Lung (tissue), 11 donors: ENCODE measurements at regions not wholly inside any gene's neighbourhood (a gene's known extent, or its start where the extent isn't known, plus 50 kb on each side); places are given as distances from the start of the nearest gene placed in this dataset.

Experiments used
- ATAC-seq: fragments of 200-7000 bp; cut with Tn5 transposase; one replicate; pipeline ENCODE4 v1.9.1; 2020; ENCODE audit warnings: moderate number of reproducible peaks; ENCODE audit not compliant: insufficient read depth, low FRiP score
- DNase-seq, 3 donors: peaks; one replicate each; pipeline ENCODE4 v3.0.0-alpha.2; 2013 to 2017
- H3K27ac ChIP-seq, 2 donors: one replicate each; pipeline ENCODE4 v1.5.1; 2013; ENCODE audit warnings: mild to moderate bottlenecking in 2 of 2, moderate library complexity in 2 of 2, control low read depth in 1 of 2, inconsistent platforms in 1 of 2, low read depth in 1 of 2, low read length in 1 of 2
- H3K27me3 ChIP-seq, 3 donors: one replicate each; pipeline ENCODE4 v1.5.1; 2013; ENCODE audit warnings: low read length in 2 of 3; ENCODE audit not compliant: control insufficient read depth in 3 of 3, insufficient read depth in 3 of 3
- H3K36me3 ChIP-seq, 4 donors: one replicate each; pipeline ENCODE4 v1.5.1; 2013; ENCODE audit warnings: low read length in 4 of 4, mild to moderate bottlenecking in 1 of 4, moderate library complexity in 1 of 4; ENCODE audit not compliant: control insufficient read depth in 4 of 4, insufficient read depth in 4 of 4
- H3K4me1 ChIP-seq, 5 donors: one replicate each; pipeline ENCODE4 v1.5.1; 2013; ENCODE audit warnings: low read length in 5 of 5, mild to moderate bottlenecking in 2 of 5, moderate library complexity in 1 of 5; ENCODE audit not compliant: control insufficient read depth in 5 of 5, insufficient read depth in 5 of 5
- H3K4me3 ChIP-seq: one replicate; pipeline ENCODE4 v1.5.1; 2013; ENCODE audit warnings: mild to moderate bottlenecking, control low read depth, moderate library complexity
- H3K9ac ChIP-seq, 2 donors: one replicate each; pipeline ENCODE4 v1.5.1; 2013; ENCODE audit warnings: low read length in 2 of 2, control low read depth in 1 of 2; ENCODE audit not compliant: insufficient read depth in 1 of 2
- H3K9me3 ChIP-seq, 4 donors: one replicate each; pipeline ENCODE4 v1.5.1; 2013; ENCODE audit warnings: low read length in 3 of 4, mild to moderate bottlenecking in 1 of 4, moderate library complexity in 1 of 4; ENCODE audit not compliant: control insufficient read depth in 4 of 4, insufficient read depth in 3 of 4
- WGBS, 2 donors: extraction: QIAGEN DNeasy Blood & Tissue Kit; methylation state at CpG; one replicate each; pipeline ENCODE4 v1.1.7; 2013; 5-methylcytosine and 5-hydroxymethylcytosine counted together
- TF ChIP-seq, protein P1 (sequence below): IDR thresholded peaks from 2 replicates; pipeline ENCODE4 v1.5.1; 2012; ENCODE audit warnings: mild to moderate bottlenecking; ENCODE audit errors: control extremely low read depth, extremely low read depth
- donor health status: control.
- donor health status: control.
- donor health status: Bipolar disorder and iron deficiency.
- donor health status: healthy.
- donor health status: DM: yes; HTN: yes; CAD: no.

- Histone ChIP-seq H3K27ac (no peak overlapping the region), H3K9ac (no peak overlapping the region), H3K4me1 (no peaks in the 10 kb centered on the region), H3K27me3 (no peaks in the 10 kb centered on the region), H3K9me3 (peaks cover 0 to 4% (median 0%) of the 10 kb centered on the region in 4 donors), H3K4me3 (no peak overlapping the region), H3K36me3 (no peaks in the 10 kb centered on the region)
- no peak for DNase-seq
- TF ChIP-seq, protein P1, sequence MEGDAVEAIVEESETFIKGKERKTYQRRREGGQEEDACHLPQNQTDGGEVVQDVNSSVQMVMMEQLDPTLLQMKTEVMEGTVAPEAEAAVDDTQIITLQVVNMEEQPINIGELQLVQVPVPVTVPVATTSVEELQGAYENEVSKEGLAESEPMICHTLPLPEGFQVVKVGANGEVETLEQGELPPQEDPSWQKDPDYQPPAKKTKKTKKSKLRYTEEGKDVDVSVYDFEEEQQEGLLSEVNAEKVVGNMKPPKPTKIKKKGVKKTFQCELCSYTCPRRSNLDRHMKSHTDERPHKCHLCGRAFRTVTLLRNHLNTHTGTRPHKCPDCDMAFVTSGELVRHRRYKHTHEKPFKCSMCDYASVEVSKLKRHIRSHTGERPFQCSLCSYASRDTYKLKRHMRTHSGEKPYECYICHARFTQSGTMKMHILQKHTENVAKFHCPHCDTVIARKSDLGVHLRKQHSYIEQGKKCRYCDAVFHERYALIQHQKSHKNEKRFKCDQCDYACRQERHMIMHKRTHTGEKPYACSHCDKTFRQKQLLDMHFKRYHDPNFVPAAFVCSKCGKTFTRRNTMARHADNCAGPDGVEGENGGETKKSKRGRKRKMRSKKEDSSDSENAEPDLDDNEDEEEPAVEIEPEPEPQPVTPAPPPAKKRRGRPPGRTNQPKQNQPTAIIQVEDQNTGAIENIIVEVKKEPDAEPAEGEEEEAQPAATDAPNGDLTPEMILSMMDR = no peak
- ATAC-seq = no peak
- WGBS, 2 donors = 65 to 78% methylated on average over 2 of the region's 2 CpGs
Observed at GRCh38 chr7:121755286-121755685, 117.7 kb upstream of the PTPRZ1 start.

GRCh38 chr7:121753944-121754343 lies 119.0 kb upstream of the PTPRZ1 start:
- 59 to 74% methylated on average over 2 of the region's 2 CpGs for WGBS, 2 donors
- TF ChIP-seq, protein P1 = no peak
- Histone ChIP-seq H3K27me3 (no peaks in the 10 kb centered on the region), H3K9ac (no peak overlapping the region), H3K4me1 (no peaks in the 10 kb centered on the region), H3K4me3 (no peak overlapping the region), H3K9me3 (peaks cover 0 to 4% (median 0%) of the 10 kb centered on the region in 4 donors), H3K36me3 (no peaks in the 10 kb centered on the region), H3K27ac (no peak overlapping the region)
- ATAC-seq = no peak
- DNase-seq = peak in 2 of 3 donors; percentile 50 to 62

DNA sequence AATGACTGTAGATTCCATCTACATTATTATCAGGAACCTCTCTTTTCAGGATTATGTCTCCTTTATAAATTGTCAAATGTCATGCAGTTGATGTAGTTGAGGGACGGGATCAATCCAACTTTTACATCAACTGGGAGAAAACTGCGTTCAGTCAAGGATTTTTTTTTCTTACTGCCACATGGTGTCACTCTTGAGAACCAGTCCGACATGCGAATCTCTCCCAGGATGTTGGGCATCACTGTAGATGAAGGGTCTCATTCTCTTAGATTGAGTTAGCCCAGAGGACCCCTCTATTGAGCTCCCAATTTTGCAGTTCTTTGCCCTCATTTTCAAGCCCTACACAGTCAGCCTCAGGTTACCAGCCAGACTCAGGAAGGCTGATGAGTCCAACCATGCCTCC lies 120.3 kb upstream of the PTPRZ1 start:
- Histone ChIP-seq H3K27me3 (no peaks in the 10 kb centered on the region), H3K27ac (no peak overlapping the region), H3K4me3 (no peak overlapping the region), H3K4me1 (no peaks in the 10 kb centered on the region), H3K9me3 (peaks cover 0 to 4% (median 0%) of the 10 kb centered on the region in 4 donors), H3K36me3 (no peaks in the 10 kb centered on the region), H3K9ac (no peak overlapping the region)
- WGBS, 2 donors = 30 to 34% methylated on average over 4 of the region's 4 CpGs
- TF ChIP-seq, protein P1 = no peak
- DNase-seq = peak in 2 of 3 donors; percentile 36 to 51
- no peak for ATAC-seq

DNA sequence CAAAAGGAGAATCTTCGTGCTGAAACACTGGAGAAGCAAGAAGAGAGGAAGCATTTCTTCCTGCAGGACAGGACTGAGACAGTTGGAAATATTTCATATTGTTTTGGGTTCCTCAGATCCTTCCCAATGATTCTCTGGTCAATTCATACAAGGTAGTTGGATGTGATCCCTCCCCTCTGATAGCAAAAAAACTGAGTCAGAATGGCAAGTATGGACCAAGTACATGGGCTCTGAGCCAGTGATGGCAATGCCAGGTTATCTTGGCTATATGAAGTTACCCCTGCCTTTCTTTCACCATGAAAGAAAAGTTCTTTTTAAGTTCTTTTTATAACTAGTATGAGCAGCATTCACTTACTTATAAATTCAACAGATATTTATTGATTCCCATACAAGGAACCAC lies 124.4 kb upstream of the PTPRZ1 start:
- Histone ChIP-seq H3K36me3 (no peaks in the 10 kb centered on the region), H3K4me1 (no peaks in the 10 kb centered on the region), H3K9me3 (peaks cover 0 to 4% (median 0%) of the 10 kb centered on the region in 4 donors), H3K27ac (no peak overlapping the region), H3K9ac (no peak overlapping the region), H3K4me3 (no peak overlapping the region), H3K27me3 (no peaks in the 10 kb centered on the region)
- no peak for DNase-seq
- 23 to 39% methylated on average over 1 of the region's 1 CpG for WGBS, 2 donors
- TF ChIP-seq, protein P1 = no peak
- no peak for ATAC-seq
